HG02678 (cell line): ENCODE measurements at regions not wholly inside any gene's neighbourhood (a gene's known extent, or its start where the extent isn't known, plus 50 kb on each side); places are given as distances from the start of the nearest gene placed in this dataset.
"Not testable (repeated sequence)": the region's sequence is repeated elsewhere in the genome, so short reads cannot be mapped to it uniquely, and the experiment has no call there.

Experiments
- ATAC-seq: cut with Tn5 transposase; IDR thresholded peaks from one replicate; pipeline ENCODE4 v1.9.1; 2021; ENCODE audit warnings: mild to moderate bottlenecking, moderate library complexity; ENCODE audit not compliant: unreplicated experiment

GRCh38 chr2:217604527-217605194 is 398.1 kb downstream of the TNS1 start:
- no peak for ATAC-seq

- ATAC-seq, result no peak
These were observed 401.2 kb downstream of the TNS1 start for GRCh38 chr2:217601601-217602000.

- no peak for ATAC-seq
These were observed 402.9 kb downstream of the TNS1 start for GRCh38 chr2:217599906-217600305.

GRCh38 chr2:217597681-217598080 is 405.1 kb downstream of the TNS1 start:
- no peak for ATAC-seq

- ATAC-seq, result no peak
These were observed 405.6 kb downstream of the TNS1 start for GRCh38 chr2:217597145-217597544.

GRCh38 chr2:217593732-217594131 is 409.1 kb downstream of the TNS1 start:
- peak; percentile 82 for ATAC-seq

- no peak for ATAC-seq
These were observed 414.5 kb downstream of the TNS1 start for GRCh38 chr2:217588266-217588665.

GRCh38 chr2:217585362-217585761 is 417.4 kb downstream of the TNS1 start:
- ATAC-seq, result no peak

- ATAC-seq, result not testable (repeated sequence)
These were observed 422.4 kb downstream of the TNS1 start for GRCh38 chr2:217580407-217580806.

GRCh38 chr2:217573571-217573970 is 429.2 kb downstream of the TNS1 start:
- ATAC-seq, result no peak

GRCh38 chr2:217570394-217570793 is 432.4 kb downstream of the TNS1 start:
- no peak for ATAC-seq

GRCh38 chr2:217568289-217568971 is 434.4 kb downstream of the TNS1 start:
- ATAC-seq, result no peak

- no peak for ATAC-seq
These were observed 439.2 kb downstream of the TNS1 start for GRCh38 chr2:217563565-217563964.

GRCh38 chr2:217562871-217563480 is 439.8 kb downstream of the TNS1 start:
- no peak for ATAC-seq

- ATAC-seq, result no peak
These were observed 443.7 kb downstream of the TNS1 start for GRCh38 chr2:217559084-217559483.

- ATAC-seq, result no peak
These were observed 447.5 kb downstream of the TNS1 start for GRCh38 chr2:217555081-217555876.

GRCh38 chr2:217553679-217554078 is 449.1 kb downstream of the TNS1 start:
- no peak for ATAC-seq

GRCh38 chr2:217553202-217553601 is 449.6 kb downstream of the TNS1 start:
- ATAC-seq, result no peak

- ATAC-seq, result no peak
These were observed 450.7 kb downstream of the TNS1 start for GRCh38 chr2:217552081-217552480.

- ATAC-seq, result no peak
These were observed 451.4 kb downstream of the TNS1 start for GRCh38 chr2:217551252-217551899.

- no peak for ATAC-seq
These were observed 463.7 kb downstream of the TNS1 start for GRCh38 chr2:217539126-217539525.
